Osteoblast (primary cell): ENCODE measurements at regions not wholly inside any gene's neighbourhood (a gene's known extent, or its start where the extent isn't known, plus 50 kb on each side); places are given as distances from the start of the nearest gene placed in this dataset.

ENCODE experiments used
- DNase-seq: peaks from one replicate; pipeline ENCODE4 v3.0.0; 2011; ENCODE audit warnings: low spot score, mixed read lengths; ENCODE audit not compliant: insufficient read length; ENCODE audit errors: missing footprints
- H2AFZ ChIP-seq: 2 replicates; pipeline ENCODE4 v1.6.0; 2011; ENCODE audit warnings: mild to moderate bottlenecking, low read length
- H3K27ac ChIP-seq: 2 replicates; pipeline ENCODE4 v1.5.1; 2011; ENCODE audit warnings: mild to moderate bottlenecking, low read depth, low read length, moderate library complexity
- H3K27me3 ChIP-seq: 2 replicates; pipeline ENCODE4 v1.6.0; 2012; ENCODE audit warnings: mild to moderate bottlenecking, control low read depth, inconsistent platforms, low read length, moderate library complexity; ENCODE audit not compliant: insufficient read depth
- H3K36me3 ChIP-seq: 2 replicates; pipeline ENCODE4 v1.5.1; 2011; ENCODE audit warnings: mild to moderate bottlenecking, low read length, control low read depth, moderate library complexity; ENCODE audit not compliant: insufficient read depth
- H3K4me1 ChIP-seq: 2 replicates; pipeline ENCODE4 v1.5.1; 2011; ENCODE audit warnings: mild to moderate bottlenecking, low read length, control low read depth, moderate library complexity; ENCODE audit not compliant: insufficient read depth
- H3K4me2 ChIP-seq: 2 replicates; pipeline ENCODE4 v1.6.0; 2011; ENCODE audit warnings: mild to moderate bottlenecking, low read length; ENCODE audit not compliant: insufficient read depth
- H3K4me3 ChIP-seq: fragments of 200-600 bp; sonication (generic); 3 replicates; pipeline ENCODE4 v1.5.1; 2012; ENCODE audit warnings: mild to moderate bottlenecking, low read length, inconsistent platforms; ENCODE audit not compliant: insufficient read depth
- H3K79me2 ChIP-seq: 2 replicates; pipeline ENCODE4 v1.6.0; 2012; ENCODE audit warnings: mild to moderate bottlenecking, low read length, control low read depth, inconsistent platforms; ENCODE audit not compliant: insufficient read depth
- H3K9me3 ChIP-seq: 2 replicates; pipeline ENCODE4 v1.5.1; 2011; ENCODE audit warnings: low read depth, low read length, control low read depth
- H4K20me1 ChIP-seq: 2 replicates; pipeline ENCODE4 v1.6.0; 2012; ENCODE audit warnings: mild to moderate bottlenecking, low read length, control low read depth; ENCODE audit not compliant: insufficient read depth
- CTCF ChIP-seq: IDR thresholded peaks from 2 replicates; pipeline ENCODE4 v1.5.1; 2011; ENCODE audit warnings: mild to moderate bottlenecking, low read depth, low read length, moderate library complexity; ENCODE audit errors: extremely low read depth

- Histone ChIP-seq H3K36me3 (no peaks in the 10 kb centered on the region), H3K9me3 (peaks cover 3% of the 10 kb centered on the region), H4K20me1 (no peaks in the 10 kb centered on the region), H2AFZ (no peak overlapping the region), H3K27me3 (no peaks in the 10 kb centered on the region), H3K79me2 (no peaks in the 10 kb centered on the region), H3K4me1 (no peaks in the 10 kb centered on the region), H3K4me2 (no peak overlapping the region), H3K4me3 (no peak overlapping the region), H3K27ac (no peak overlapping the region)
- TF ChIP-seq CTCF = no peak
- DNase-seq = no peak
Measured at GRCh38 chr7:125406111-125406510, 476.5 kb upstream of the POT1 start.

GRCh38 chr7:125399408-125399807 lies 469.8 kb upstream of the POT1 start:
- DNase-seq = no peak
- Histone ChIP-seq H3K79me2 (no peaks in the 10 kb centered on the region), H4K20me1 (no peaks in the 10 kb centered on the region), H3K27ac (no peak overlapping the region), H3K27me3 (no peaks in the 10 kb centered on the region), H3K4me1 (no peaks in the 10 kb centered on the region), H3K9me3 (no peaks in the 10 kb centered on the region), H2AFZ (no peak overlapping the region), H3K4me3 (no peak overlapping the region), H3K4me2 (no peak overlapping the region), H3K36me3 (no peaks in the 10 kb centered on the region)
- no peak for TF ChIP-seq CTCF

GRCh38 chr7:125396466-125397151 lies 467.0 kb upstream of the POT1 start:
- H4K20me1 ChIP-seq = no peaks in the 10 kb centered on the region

GRCh38 chr7:125391921-125392320 lies 462.3 kb upstream of the POT1 start:
- no peak overlapping the region for H3K27ac ChIP-seq
- no peak overlapping the region for H3K4me3 ChIP-seq
- H3K4me1 ChIP-seq = no peaks in the 10 kb centered on the region
- no peak for TF ChIP-seq CTCF
- no peak for DNase-seq
- H3K27me3 ChIP-seq = no peaks in the 10 kb centered on the region
- no peak overlapping the region for H2AFZ ChIP-seq
- H4K20me1 ChIP-seq = no peaks in the 10 kb centered on the region
- no peak overlapping the region for H3K4me2 ChIP-seq
- H3K36me3 ChIP-seq = no peaks in the 10 kb centered on the region
- H3K79me2 ChIP-seq = no peaks in the 10 kb centered on the region
- H3K9me3 ChIP-seq = peaks cover 3% of the 10 kb centered on the region

More at GRCh38 chr7:125396466-125397151, 467.0 kb upstream of the POT1 start:
- H3K4me2 ChIP-seq = no peak overlapping the region
- H2AFZ ChIP-seq = no peak overlapping the region
- peaks cover 3% of the 10 kb centered on the region for H3K9me3 ChIP-seq
- H3K36me3 ChIP-seq = no peaks in the 10 kb centered on the region
- H3K79me2 ChIP-seq = no peaks in the 10 kb centered on the region
- no peak for DNase-seq
- no peaks in the 10 kb centered on the region for H3K27me3 ChIP-seq
- H3K4me1 ChIP-seq = no peaks in the 10 kb centered on the region
- TF ChIP-seq CTCF = no peak
- H3K27ac ChIP-seq = no peak overlapping the region
- no peak overlapping the region for H3K4me3 ChIP-seq
